ENCODE measurements at regions not wholly inside any gene's neighbourhood (a gene's known extent, or its start where the extent isn't known, plus 50 kb on each side); places are given as distances from the start of the nearest gene placed in this dataset.

DNA sequence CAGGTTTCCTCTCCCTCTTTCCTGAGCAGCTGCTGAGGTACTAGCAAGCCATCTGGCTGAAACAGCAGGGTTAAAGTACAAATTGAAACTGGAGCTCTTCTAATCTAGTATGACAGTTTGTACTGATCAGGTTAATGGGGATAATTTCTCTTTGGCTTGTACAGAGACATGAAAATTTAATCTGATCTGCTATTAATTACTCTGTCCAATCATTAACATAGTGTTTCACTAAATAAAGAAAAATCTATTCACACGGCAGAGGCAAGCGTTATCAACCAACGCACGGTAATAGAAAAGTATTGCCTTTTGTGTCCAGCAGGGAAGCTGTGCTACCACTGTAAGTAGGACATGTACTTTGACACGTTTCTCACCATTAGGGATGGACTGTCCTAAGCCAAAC, 71.1 kb downstream of the IGSF1 start:
- no peaks in the 10 kb centered on the region for H3K79me2 ChIP-seq (replicated peaks; ENCODE audit: insufficient read depth)
- H3K9me2 ChIP-seq (ENCODE audit: insufficient read depth), result no peaks in the 10 kb centered on the region
- no peaks in the 10 kb centered on the region for H3K36me3 ChIP-seq (ENCODE audit: insufficient read depth)
- peaks cover 13% of the 10 kb centered on the region; the same call in 2 of the 3 replicates for H3K4me1 Mint-ChIP-seq
- TF ChIP-seq, protein P1, sequence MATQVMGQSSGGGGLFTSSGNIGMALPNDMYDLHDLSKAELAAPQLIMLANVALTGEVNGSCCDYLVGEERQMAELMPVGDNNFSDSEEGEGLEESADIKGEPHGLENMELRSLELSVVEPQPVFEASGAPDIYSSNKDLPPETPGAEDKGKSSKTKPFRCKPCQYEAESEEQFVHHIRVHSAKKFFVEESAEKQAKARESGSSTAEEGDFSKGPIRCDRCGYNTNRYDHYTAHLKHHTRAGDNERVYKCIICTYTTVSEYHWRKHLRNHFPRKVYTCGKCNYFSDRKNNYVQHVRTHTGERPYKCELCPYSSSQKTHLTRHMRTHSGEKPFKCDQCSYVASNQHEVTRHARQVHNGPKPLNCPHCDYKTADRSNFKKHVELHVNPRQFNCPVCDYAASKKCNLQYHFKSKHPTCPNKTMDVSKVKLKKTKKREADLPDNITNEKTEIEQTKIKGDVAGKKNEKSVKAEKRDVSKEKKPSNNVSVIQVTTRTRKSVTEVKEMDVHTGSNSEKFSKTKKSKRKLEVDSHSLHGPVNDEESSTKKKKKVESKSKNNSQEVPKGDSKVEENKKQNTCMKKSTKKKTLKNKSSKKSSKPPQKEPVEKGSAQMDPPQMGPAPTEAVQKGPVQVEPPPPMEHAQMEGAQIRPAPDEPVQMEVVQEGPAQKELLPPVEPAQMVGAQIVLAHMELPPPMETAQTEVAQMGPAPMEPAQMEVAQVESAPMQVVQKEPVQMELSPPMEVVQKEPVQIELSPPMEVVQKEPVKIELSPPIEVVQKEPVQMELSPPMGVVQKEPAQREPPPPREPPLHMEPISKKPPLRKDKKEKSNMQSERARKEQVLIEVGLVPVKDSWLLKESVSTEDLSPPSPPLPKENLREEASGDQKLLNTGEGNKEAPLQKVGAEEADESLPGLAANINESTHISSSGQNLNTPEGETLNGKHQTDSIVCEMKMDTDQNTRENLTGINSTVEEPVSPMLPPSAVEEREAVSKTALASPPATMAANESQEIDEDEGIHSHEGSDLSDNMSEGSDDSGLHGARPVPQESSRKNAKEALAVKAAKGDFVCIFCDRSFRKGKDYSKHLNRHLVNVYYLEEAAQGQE (IDR thresholded peaks at IDR 0.05; ENCODE audit: unreplicated experiment), result no peak
- TF ChIP-seq, protein P2, sequence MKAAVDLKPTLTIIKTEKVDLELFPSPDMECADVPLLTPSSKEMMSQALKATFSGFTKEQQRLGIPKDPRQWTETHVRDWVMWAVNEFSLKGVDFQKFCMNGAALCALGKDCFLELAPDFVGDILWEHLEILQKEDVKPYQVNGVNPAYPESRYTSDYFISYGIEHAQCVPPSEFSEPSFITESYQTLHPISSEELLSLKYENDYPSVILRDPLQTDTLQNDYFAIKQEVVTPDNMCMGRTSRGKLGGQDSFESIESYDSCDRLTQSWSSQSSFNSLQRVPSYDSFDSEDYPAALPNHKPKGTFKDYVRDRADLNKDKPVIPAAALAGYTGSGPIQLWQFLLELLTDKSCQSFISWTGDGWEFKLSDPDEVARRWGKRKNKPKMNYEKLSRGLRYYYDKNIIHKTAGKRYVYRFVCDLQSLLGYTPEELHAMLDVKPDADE (IDR thresholded peaks at IDR 0.05), result no peak
- no peak overlapping the region for H3K4me3 Mint-ChIP-seq
- H4K20me1 ChIP-seq (replicated peaks; ENCODE audit: insufficient read depth), result no peaks in the 10 kb centered on the region
- no peaks in the 10 kb centered on the region for H3K9me3 Mint-ChIP-seq
- no peaks in the 10 kb centered on the region for H3K27me3 Mint-ChIP-seq (ENCODE audit: insufficient read depth, low read depth, poor library complexity)
- H3K27ac ChIP-seq (ENCODE audit: low read depth), result no peak overlapping the region
- ATAC-seq (no peak), DNase-seq (ENCODE audit: low spot score) (no peak)
- no peak overlapping the region for H3K4me3 ChIP-seq
- H3K27me3 ChIP-seq (ENCODE audit: insufficient read depth), result no peaks in the 10 kb centered on the region
- no peak overlapping the region for H3K4me2 ChIP-seq
- H3F3A ChIP-seq (replicated peaks; ENCODE audit: low read depth), result no peaks in the 10 kb centered on the region
- H3K36me3 Mint-ChIP-seq (ENCODE audit: low read depth), result no peaks in the 10 kb centered on the region
- no peak overlapping the region for H2AFZ ChIP-seq
- peaks cover 16% of the 10 kb centered on the region for H3K4me1 ChIP-seq (ENCODE audit: insufficient read depth)
- no peak overlapping the region for H3K27ac Mint-ChIP-seq

DNA sequence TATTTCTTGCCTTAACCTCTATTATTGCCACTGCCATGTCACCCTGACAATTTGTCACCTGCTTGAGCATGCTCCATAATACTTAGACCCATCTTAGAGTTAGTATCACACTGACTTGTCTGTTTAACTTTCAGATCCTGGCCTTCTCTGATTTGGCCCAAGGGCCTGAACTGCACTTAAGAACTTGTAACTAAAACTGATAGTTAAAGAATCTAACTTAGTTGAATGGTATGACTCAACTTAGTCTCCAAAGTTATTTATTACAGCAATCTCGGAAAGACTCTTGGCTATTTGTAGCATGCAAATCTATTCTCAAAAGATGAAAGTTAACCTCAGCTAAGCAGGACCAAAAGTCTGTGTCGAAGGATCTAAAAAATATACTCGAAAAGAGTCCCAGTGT, 72.3 kb downstream of the IGSF1 start:
- H3K27ac Mint-ChIP-seq, result no peak overlapping the region
- no peak for TF ChIP-seq CREB1 (CRISPR knock-in tag; IDR thresholded peaks at IDR 0.05; ENCODE audit: low read depth)
- no peak for TF ChIP-seq EZH2 (IDR thresholded peaks at IDR 0.05; ENCODE audit: low read depth, unreplicated experiment)
- no peak for TF ChIP-seq ZNF114 (CRISPR knock-in tag; IDR thresholded peaks at IDR 0.05)
- TF ChIP-seq, protein P3, sequence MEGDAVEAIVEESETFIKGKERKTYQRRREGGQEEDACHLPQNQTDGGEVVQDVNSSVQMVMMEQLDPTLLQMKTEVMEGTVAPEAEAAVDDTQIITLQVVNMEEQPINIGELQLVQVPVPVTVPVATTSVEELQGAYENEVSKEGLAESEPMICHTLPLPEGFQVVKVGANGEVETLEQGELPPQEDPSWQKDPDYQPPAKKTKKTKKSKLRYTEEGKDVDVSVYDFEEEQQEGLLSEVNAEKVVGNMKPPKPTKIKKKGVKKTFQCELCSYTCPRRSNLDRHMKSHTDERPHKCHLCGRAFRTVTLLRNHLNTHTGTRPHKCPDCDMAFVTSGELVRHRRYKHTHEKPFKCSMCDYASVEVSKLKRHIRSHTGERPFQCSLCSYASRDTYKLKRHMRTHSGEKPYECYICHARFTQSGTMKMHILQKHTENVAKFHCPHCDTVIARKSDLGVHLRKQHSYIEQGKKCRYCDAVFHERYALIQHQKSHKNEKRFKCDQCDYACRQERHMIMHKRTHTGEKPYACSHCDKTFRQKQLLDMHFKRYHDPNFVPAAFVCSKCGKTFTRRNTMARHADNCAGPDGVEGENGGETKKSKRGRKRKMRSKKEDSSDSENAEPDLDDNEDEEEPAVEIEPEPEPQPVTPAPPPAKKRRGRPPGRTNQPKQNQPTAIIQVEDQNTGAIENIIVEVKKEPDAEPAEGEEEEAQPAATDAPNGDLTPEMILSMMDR (conservative IDR thresholded peaks at IDR 0.05; ENCODE audit: low read depth in 2 of 2), result no peak
- TF ChIP-seq, protein P2 (IDR thresholded peaks at IDR 0.05), result no peak
- no peak for TF ChIP-seq EZH2phosphoT487 (IDR thresholded peaks at IDR 0.05; ENCODE audit: unreplicated experiment)
- TF ChIP-seq, protein P1 (IDR thresholded peaks at IDR 0.05; ENCODE audit: unreplicated experiment), result no peak
- TF ChIP-seq POLR2AphosphoS5 (IDR thresholded peaks at IDR 0.05; ENCODE audit: low read depth), result no peak

More for the DNA sequence above, 72.3 kb downstream of the IGSF1 start:
- Histone ChIP-seq H3K79me2 (replicated peaks; ENCODE audit: insufficient read depth) (no peaks in the 10 kb centered on the region), H4K20me1 (replicated peaks; ENCODE audit: insufficient read depth) (no peaks in the 10 kb centered on the region), H3K36me3 (ENCODE audit: insufficient read depth) (no peaks in the 10 kb centered on the region), H3K27me3 (ENCODE audit: insufficient read depth) (no peaks in the 10 kb centered on the region), H3K4me1 (ENCODE audit: insufficient read depth) (peaks cover 19% of the 10 kb centered on the region), H3K4me3 (no peak overlapping the region), H3F3A (replicated peaks; ENCODE audit: low read depth) (no peaks in the 10 kb centered on the region), H2AFZ (no peak overlapping the region), H3K9me2 (ENCODE audit: insufficient read depth) (no peaks in the 10 kb centered on the region), H3K4me2 (no peak overlapping the region), H3K27ac (ENCODE audit: low read depth) (no peak overlapping the region)
- Mint-ChIP-seq H3K4me1 (peaks cover 16% of the 10 kb centered on the region; the same call in 2 of the 3 replicates), H3K36me3 (ENCODE audit: low read depth) (no peaks in the 10 kb centered on the region), H3K4me3 (no peak overlapping the region), H3K9me3 (no peaks in the 10 kb centered on the region), H3K27me3 (ENCODE audit: insufficient read depth, low read depth, poor library complexity) (no peaks in the 10 kb centered on the region)
- ATAC-seq (no peak), DNase-seq (ENCODE audit: low spot score) (no peak)

All from GM23338 (cell line).